ENCODE measurements at regions not wholly inside any gene's neighbourhood (a gene's known extent, or its start where the extent isn't known, plus 50 kb on each side); places are given as distances from the start of the nearest gene placed in this dataset.
"Not testable (repeated sequence)": the region's sequence is repeated elsewhere in the genome, so short reads cannot be mapped to it uniquely, and the experiment has no call there.

DNA sequence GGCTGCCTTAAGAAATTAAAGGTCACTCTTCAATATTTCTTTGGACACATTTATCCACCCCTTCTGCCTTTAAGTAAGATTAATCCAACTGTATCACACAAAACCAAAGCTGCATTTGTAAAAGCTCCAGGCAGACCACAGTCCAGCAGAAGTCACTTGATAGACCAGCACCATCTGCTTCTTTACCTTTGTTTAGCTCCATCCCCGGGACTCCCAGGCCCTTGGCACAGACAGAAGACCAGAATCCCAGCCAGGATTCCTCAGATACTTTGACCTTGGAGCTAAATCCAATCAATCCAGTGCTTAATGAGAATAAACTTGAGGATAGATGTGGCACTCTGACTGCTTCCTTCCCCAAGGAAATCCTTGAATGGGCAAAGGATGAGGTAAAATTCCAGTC lies 333.1 kb upstream of the RASGEF1B start:
- no peak for DNase-seq

DNA sequence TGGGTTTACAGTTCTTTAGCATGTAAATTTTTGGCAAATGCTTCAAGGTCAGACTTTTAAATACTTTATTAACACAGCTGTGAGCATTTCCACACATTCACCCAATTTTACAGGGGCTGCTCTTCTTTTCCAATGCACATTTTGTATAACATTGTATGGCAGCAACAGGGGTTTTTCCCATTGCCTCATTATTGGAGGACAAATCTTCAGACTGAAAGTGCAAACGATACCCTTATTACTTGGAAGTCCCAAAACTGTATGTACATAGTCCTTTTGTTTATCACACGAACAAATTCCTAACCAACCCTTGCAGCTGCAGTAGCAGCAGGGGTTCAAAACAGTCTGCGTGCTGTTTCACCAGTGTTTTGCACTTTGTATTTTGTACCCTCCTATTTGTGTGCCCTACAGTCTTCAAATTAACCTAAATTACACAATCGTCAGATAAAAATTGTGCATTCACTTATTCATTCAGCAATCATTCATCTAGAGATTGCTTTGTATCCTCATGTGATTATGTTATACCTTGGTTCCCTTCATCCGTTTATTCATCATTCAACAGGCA lies 330.7 kb upstream of the RASGEF1B start:
- no peak for DNase-seq

DNA sequence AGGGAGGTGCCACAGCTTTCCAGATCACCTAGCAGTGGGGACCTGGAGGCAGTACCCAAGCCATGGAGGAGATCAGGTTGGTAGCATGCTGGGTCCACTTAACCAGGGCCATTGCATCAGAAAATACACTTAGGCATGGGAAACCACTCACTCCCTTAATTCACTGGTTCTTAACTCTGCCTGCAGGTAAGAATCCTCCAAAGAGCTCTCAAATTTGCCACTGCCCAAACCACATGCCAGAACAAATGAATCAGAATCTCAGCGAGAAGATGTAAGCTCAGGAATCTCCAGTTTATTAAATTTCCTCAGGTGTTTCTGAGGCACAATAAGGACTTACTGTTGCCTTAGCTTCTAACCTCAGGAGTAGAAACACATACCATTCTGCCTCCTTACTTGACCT lies 327.7 kb upstream of the RASGEF1B start:
- no peak for DNase-seq

DNA sequence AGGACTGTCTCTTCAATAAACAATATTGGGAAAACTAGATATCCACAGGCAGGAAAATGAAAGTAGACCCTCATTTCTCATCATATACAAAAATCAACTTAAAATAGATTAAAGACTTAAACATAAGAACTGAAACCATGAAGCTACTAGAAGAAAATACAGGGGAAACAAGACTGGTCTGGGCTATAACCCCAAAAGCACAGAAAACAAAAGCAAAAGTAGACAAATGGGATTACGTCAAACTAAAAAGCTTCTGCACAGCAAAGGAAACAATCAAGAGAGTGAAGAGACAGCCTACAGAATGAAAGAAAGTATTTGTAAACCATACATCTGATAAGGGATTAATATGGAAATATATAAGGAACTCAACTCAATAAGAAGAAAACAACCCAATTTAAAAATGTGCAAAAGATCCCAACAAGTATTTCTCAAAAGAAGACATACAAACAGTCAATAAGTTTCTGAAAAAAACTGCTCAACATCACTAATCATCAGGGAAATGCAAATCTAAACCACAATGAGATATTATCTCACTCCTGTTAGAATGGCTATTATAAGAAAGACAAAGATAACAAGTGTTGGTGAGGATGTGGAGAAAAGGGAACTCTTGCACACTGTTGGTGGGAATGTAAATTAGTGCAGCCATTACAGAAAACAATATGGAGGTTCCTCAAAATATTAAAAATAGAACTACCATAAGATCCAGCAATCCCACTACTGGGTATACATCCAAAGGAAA lies 325.3 kb upstream of the RASGEF1B start:
- no peak for DNase-seq

DNA sequence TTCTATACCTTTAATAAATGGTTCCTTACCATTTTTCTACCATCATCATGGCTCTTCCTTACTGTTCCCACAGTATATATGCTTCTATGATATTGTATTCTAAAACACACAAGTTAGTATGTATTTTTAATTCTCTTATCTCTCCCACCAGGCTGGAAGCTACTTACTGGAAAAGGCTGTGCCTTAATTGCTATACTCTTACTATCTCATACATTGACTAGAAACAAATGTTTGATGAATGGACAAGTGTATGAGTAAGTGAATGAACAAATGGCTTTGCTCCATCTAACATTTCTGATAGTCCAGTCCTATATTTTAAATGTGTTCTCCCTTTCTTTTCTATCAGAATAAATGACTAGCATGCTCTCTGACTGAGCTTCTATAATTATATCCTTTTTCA lies 320.8 kb upstream of the RASGEF1B start:
- no peak for DNase-seq

DNA sequence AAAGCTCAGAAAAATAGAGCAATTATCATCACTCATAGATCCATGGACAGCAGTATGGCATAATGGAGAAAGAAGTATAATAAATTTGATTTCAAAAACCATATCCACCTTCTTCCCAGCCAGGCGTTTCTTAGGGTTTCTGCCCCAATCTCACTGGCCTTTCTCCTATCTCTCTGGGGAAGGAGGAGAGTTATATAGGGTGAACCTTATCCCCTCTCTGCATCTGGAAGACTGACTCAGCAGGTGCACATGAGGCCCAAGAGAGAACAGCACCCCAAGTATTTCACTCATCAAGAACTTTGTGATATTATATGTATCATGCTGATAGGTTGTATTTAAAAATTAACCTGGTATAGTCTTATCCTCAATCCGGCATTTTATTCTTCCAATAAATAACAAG lies 318.8 kb upstream of the RASGEF1B start:
- no peak for DNase-seq

DNA sequence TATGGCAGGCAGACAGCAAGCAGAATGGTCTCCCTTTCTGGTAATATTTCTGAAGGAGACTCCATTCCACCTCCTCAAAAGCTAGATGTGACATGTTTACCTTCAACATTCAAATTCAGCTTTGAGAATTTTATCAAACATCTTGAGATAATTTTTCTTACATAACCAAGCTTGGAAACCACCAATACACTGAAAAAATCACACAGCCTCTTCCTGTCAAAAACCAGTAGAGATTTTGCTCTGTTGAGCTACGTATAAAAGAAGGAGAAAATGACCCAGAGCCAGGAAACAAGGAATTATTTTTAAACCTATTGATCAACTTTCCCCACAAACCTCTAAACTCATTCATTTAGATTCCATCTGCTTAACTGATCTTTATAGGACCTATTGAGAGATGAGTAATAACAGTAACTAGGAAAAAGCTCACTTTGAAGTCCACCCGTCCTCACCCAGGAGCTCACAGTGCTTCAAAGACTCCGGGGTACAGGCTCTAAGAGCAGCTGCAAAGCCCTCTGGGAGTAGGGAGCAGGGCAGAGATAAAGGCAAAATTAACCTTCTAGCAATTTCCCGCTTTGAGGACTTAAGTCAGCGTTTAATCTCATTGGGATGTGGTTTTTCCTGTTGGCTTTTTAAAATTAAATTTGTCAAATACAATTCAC lies 318.2 kb upstream of the RASGEF1B start:
- DNase-seq, result no peak

DNA sequence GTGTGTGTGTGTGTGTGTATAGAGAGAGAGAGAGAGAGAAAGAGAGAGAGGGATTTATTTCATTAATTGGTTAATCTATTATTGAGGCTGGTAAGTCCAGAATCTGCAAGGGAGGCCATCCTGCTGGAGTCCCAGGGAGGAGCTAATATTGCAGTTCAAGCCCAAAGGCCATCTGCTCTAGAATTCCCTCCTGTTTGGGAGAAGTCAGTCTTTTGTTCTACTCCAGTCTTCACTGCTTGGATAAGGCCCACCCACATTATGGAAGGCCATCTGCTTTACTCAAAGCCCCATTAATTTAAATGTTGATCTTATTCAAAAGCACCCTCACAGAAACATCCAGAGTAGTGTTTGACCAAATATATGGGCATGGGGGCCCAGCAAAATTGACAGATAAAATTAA lies 317.5 kb upstream of the RASGEF1B start:
- no peak for DNase-seq

DNA sequence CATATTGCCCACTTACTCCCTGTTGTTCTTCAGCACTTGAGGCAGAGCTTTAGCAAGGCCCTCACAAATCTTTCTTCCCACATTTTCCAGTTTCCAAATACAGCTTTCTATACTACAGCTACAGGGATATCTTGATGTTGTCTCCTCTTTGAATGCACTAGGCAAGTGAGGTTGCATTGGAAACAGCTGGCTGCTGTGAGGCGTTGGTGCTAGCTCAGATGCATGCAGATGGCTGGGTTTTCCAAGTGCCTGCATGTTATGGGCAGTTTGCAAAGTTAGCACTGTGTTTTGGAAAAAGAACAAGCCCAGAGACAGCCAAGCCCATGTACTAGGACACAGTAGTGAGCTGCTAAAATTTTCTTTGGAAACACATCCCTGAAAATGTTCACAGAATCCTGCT lies 315.1 kb upstream of the RASGEF1B start:
- DNase-seq, result no peak

DNA sequence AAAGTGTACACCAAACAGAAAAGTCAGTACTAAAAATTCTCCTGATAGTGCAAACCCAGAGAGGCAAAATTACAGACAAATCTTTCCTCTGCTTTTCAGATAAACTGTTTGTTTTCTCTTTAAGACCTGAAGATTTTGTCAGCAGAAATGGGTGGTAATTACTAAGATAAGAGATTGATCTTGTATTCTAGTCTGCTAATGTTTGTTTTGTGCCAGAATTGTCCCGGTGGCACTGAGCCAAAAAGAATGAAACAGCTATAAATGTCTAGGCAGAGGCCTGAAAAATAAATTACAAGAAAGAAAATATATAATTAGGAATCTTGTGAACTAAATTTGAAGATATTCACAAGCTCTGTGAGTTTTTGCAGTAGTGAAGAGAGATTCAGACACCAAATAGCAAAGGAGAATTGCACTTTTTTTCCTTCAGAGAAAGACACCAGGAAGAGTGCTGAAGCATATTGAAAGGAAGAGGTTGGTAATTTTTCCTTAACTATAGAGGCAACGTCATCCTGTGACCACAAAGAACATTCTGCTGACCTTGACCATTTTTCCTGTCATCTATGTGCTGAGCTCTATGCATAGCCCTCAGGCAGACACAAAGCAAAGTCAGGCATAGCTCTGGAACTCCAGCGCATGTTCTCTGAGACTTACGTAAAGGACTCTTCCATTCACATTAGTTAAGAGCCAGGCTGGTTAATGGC lies 314.5 kb upstream of the RASGEF1B start:
- no peak for DNase-seq

DNA sequence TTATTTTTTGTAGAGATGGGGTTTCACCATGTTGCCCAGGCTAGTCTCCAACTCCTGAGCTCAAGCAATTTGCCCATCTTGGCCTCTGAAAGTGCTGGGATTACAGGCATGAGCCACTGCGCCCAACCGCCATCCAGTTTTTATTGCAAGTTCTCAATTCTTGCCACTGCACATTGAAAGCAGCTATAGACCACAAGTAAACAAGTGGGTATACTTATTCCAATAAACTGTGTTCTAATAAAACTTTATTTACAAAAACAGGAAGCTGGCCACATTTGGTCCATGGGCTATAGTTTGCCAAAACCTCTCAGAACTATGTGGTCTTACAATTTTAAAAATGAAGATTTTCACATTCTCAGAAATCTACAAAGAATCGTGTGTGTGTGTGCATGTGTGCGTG lies 313.6 kb upstream of the RASGEF1B start:
- no peak for DNase-seq

DNA sequence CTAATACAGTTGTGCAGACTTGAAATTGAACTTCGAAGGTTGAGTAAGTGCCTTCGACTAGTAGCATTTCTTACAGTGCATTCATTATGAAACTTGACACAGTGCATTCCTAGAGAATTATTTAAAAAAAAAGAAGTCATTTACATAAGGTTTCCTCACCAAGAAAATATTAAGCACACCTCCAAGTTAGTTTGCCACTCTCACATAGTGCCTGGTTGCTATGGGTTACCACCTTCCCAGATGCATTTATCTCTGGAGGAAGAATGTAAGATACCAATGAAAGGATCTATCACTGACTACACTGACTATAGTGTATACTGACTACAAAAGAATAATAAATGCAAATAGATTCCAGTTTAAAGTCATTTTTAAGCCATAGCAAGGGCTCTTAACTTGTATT lies 311.9 kb upstream of the RASGEF1B start:
- DNase-seq, result no peak

DNA sequence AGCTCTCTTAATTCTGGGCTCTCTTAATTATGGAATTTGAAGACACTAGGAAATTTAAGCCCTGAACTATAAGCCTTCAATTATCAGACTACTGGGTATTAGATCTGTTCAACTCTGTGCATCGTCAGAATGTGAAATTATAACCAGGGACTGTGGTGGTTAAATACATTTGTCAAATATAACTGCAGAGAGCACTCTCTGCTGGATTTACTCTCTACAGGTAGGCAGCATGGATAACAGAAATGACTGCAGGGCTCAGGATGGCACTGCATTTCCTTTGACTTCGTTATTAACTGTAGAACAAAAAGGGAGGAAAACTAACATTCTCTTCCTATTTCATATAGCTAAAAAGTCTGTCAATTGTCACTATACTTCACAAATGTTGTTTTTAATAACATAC lies 310.1 kb upstream of the RASGEF1B start:
- no peak for DNase-seq

DNA sequence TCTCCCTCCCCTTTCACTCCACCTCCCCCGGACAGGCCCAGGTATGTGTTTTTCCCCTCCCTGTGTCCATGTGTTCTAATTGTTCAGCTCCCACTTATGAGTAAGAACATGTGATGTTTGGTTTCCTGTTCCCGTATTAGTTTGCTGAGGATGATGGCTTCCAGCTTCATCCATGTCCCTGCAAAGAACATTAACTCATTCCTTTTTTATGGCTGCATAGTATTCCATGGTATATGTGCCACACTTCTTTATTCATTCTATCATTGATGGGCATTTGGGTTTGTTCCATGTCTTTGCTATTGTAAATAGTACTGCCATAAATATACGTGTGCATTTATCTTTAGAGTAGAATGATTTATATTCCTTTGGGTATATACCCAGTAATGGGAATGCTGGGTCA lies 306.0 kb upstream of the RASGEF1B start:
- not testable (repeated sequence) for DNase-seq

DNA sequence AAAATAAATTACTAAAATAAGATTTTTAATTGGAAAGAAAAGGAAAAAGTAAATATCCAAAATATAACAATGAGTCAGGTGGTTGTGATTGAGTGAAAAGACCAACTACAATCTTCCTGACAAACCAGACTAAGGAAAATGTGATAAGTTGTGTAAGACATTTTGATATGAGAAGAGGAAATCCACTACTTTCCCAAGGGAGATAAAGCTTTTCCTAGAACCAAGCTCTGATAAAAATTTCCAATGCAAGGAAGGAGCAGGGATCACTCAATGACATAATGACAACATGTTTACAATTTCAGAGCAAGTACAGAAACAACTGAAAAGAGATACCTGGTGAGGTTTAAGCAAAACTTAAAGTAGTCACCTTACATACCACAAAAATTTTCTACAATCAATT lies 305.1 kb upstream of the RASGEF1B start:
- no peak for DNase-seq

DNA sequence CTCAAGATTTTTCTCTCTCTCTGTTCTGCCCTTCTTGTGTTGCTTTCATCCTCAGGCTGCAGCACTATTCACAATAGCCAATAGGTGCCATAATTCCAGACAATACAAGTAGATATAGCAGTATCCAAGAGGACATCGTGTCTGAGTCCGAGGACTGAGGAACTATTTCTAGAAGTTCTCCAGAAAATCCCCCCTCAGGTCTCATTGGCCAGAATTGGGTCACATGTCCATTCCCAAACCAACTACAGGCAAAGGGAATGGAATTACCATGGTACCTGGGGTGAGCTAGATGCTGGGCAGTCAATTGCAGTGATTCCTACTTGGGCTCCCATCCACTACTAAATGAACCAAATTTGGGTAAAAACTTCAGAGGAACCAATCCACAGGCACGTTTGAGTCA lies 301.9 kb upstream of the RASGEF1B start:
- DNase-seq, result no peak

DNA sequence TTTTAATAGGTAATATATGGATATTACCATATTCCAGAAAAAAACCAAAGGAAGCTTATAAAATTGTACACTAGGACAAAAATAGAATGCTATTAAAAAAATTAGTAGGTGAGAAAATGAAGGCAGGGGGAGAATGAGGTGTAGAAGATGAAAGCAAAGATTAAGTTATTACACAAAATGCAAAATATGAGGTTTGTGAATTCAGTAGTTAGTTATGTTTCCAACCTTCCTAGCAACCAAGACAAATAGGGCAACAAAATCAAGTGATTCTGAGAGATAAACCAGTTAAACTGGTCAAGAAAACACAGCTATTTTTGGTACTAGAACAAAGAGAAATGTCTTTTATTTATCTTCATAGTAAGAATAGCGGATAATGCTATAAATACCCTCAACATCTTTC lies 300.0 kb upstream of the RASGEF1B start:
- DNase-seq, result no peak

DNA sequence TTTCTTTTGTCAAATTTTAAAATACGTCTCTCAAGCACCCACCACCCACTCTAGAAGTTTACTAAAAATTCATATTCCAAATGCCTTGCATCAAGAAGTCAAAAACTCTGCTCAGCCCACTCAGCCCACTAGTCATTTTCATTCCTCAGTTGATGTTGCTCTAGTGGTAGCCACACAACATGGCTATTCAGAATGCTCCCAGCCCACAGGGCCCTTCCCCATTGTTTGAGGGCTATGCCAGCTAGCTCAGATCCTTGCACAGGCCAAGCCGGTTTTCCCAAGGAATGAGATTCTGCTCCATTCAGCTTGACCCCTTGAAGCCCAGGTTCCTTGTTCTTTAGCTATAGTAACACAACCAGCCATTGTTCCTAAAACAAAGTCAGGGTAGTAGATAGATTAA lies 297.5 kb upstream of the RASGEF1B start:
- no peak for DNase-seq

DNA sequence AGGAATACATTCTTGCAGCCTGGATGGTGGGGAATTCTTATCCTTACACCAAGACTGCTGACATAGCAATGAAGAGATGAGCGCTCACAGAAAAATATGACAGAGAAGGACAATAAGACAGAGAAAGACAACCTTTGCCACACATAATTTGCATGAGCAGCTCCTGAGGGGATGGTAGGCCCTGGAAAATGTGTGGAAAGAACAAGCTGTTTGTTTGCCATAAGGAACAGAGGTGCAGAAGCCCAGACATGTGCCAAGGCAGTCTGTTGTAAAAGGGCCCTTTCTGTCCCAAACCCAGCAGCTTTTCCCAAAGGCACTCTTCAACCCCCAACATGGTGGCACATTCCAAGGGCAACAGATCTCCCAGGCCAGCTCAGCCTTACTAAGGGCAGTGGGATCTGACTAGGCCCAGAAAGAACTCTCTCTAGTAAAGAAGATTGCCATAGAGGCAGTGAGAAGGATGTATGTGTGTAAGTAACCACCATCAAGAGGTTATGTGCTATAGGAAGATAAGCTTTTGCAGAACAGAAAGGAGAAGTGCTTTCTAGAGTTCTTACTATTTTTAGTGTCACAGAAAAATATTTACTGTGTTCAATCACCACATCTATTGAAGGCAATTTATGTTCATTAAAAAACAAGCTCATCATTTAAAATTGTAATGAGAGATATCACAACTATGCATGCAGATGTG lies 287.0 kb upstream of the RASGEF1B start:
- DNase-seq, result no peak

DNA sequence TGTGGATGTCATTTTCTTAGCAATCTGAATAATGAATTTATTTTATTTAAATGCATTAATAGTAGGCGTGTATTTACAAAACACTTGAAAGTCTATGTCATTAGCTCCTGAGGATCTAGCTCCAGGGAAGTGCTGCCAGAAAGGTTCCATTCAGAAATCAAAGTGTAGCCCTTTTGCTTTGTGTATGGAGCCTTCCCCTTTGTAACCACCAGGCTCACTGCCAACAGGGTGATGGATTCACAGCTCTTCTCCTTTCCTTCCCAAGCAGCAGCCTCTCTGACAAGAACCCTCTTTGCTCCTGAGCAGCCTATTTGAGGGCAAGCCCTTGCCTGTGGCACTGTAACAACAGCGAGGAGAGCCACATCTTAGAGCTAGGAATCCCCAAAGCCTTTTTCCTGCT lies 286.0 kb upstream of the RASGEF1B start:
- no peak for DNase-seq

DNA sequence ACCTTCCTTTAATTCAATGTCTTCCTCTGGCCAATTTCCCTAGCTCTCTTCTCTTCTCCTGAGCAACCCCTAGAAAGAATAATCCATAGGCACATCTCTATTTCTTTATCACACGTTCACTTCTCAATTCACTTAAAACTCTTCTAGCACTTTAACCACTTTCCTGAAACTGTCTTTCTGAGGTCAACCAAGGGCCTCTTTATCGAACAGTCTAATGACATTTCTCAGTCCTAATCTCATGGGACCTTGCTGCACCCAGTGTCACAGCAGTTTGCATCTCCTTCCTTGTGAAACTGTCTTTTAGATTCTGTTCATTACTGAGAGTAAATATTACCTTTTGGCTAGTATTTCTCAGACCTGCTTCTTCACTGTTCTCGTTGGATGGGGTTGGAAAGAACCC lies 285.3 kb upstream of the RASGEF1B start:
- DNase-seq, result no peak

DNA sequence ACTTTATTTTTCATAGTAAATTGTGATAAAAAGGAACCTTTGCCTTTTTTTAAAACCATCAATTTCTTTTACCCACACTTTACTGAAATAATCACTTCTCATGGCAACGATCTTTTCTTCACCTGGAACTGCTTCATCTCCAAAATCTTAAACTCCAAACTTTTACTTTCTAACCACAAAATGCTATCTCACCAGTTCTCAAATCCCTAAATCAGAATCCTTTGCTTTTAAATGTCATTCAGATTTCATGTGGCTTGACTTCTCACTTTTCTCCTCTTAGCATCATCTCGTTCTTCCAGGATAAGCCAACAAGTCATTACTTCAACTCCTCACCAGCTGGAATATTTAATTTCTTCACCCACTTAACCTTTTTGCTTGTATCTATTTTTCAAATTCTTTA lies 284.3 kb upstream of the RASGEF1B start:
- no peak for DNase-seq

DNA sequence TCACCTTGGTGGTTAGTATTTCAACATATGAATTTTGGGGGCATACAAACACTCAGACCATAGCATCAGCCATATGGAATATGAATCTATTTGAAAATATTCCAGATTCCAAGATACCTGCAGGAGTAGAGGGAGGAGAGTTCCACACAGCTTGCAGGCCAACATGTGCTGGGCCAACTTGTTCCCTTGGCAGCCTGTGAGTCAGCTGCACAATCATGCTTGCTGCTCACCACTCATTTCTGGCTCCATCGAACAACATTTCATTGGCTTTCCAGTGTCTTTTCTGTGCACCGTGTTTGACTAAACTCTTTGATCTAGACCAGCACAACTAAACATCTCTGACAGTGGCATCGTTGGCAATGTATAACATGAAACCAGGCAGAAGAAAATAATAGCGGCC lies 282.5 kb upstream of the RASGEF1B start:
- DNase-seq, result no peak

Measured in CD4-positive, alpha-beta T cell treated with Interferon gamma for 1 hour (primary cell).